ENCODE measurements at regions not wholly inside any gene's neighbourhood (a gene's known extent, or its start where the extent isn't known, plus 50 kb on each side); places are given as distances from the start of the nearest gene placed in this dataset.

DNA sequence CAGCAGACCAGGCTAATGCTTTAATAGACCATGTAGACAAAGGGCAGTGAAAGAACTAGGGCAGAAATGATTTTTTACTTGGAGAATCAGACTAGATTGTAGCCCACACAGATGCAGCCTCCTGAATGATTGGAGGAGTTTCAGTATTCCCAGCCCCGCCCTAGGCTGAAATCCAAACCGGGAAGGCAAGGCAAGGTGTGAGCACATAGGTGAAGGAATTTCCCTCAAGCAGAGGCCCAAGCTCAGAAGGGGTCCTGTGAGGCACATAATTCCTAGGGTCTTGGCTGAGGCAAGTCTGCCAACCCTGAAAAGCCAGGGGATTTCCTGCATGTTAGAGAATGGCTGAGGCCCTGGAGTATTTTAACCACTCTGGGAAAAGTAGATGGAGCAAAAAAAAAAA lies 56.4 kb upstream of the PAK3 start:
- TF ChIP-seq POLR2A (IDR thresholded peaks at IDR 0.05; ENCODE audit: low read depth, low read length), result no peak
- TF ChIP-seq CEBPB (IDR thresholded peaks at IDR 0.05; ENCODE audit: low read depth, low read length), result no peak
- TF ChIP-seq, protein P1, sequence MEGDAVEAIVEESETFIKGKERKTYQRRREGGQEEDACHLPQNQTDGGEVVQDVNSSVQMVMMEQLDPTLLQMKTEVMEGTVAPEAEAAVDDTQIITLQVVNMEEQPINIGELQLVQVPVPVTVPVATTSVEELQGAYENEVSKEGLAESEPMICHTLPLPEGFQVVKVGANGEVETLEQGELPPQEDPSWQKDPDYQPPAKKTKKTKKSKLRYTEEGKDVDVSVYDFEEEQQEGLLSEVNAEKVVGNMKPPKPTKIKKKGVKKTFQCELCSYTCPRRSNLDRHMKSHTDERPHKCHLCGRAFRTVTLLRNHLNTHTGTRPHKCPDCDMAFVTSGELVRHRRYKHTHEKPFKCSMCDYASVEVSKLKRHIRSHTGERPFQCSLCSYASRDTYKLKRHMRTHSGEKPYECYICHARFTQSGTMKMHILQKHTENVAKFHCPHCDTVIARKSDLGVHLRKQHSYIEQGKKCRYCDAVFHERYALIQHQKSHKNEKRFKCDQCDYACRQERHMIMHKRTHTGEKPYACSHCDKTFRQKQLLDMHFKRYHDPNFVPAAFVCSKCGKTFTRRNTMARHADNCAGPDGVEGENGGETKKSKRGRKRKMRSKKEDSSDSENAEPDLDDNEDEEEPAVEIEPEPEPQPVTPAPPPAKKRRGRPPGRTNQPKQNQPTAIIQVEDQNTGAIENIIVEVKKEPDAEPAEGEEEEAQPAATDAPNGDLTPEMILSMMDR (conservative IDR thresholded peaks at IDR 0.05; ENCODE audit: low read depth, low read length), result no peak
- TF ChIP-seq, protein P2, sequence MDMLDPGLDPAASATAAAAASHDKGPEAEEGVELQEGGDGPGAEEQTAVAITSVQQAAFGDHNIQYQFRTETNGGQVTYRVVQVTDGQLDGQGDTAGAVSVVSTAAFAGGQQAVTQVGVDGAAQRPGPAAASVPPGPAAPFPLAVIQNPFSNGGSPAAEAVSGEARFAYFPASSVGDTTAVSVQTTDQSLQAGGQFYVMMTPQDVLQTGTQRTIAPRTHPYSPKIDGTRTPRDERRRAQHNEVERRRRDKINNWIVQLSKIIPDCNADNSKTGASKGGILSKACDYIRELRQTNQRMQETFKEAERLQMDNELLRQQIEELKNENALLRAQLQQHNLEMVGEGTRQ (IDR thresholded peaks at IDR 0.05; ENCODE audit: low read depth, low read length), result no peak
- no peak for TF ChIP-seq RAD21 (IDR thresholded peaks at IDR 0.05; ENCODE audit: low read length)
- TF ChIP-seq SMC3 (IDR thresholded peaks at IDR 0.05; ENCODE audit: low read depth, low read length), result no peak
- TF ChIP-seq BHLHE40 (IDR thresholded peaks at IDR 0.05; ENCODE audit: low read depth, low read length), result no peak
- TF ChIP-seq, protein P3, sequence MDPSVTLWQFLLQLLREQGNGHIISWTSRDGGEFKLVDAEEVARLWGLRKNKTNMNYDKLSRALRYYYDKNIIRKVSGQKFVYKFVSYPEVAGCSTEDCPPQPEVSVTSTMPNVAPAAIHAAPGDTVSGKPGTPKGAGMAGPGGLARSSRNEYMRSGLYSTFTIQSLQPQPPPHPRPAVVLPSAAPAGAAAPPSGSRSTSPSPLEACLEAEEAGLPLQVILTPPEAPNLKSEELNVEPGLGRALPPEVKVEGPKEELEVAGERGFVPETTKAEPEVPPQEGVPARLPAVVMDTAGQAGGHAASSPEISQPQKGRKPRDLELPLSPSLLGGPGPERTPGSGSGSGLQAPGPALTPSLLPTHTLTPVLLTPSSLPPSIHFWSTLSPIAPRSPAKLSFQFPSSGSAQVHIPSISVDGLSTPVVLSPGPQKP (IDR thresholded peaks at IDR 0.05; ENCODE audit: borderline replicate concordance, low read depth, low read length), result no peak
- no peak for TF ChIP-seq CHD1 (IDR thresholded peaks at IDR 0.05; ENCODE audit: low read depth, low read length)
- no peak for TF ChIP-seq MAFK (IDR thresholded peaks at IDR 0.05; ENCODE audit: low read depth, low read length)
- TF ChIP-seq RCOR1 (IDR thresholded peaks at IDR 0.05; ENCODE audit: insufficient replicate concordance, low read length), result no peak
